Esophagus muscularis mucosa (tissue), 3 donors: ENCODE measurements at regions not wholly inside any gene's neighbourhood (a gene's known extent, or its start where the extent isn't known, plus 50 kb on each side); places are given as distances from the start of the nearest gene placed in this dataset.

Source experiments
- POLR2A ChIP-seq: fragments of 450-650 bp; IDR thresholded peaks from one replicate; pipeline ENCODE4 v1.6.1; 2017; ENCODE audit warnings: antibody characterized with exemption, moderate library complexity, mild to moderate bottlenecking, low read depth
- TF ChIP-seq, protein P1 (sequence below), 3 experiments: fragments of 200-600 bp in 2 of 3; fragments of 450-650 bp in 1 of 3; sonication (generic) in 2 of 3; IDR thresholded peaks; one replicate each; pipeline ENCODE4 v1.5.1; 2017 to 2019; ENCODE audit warnings: antibody characterized with exemption in 3 of 3, mild to moderate bottlenecking in 2 of 3, moderate library complexity in 1 of 3

DNA sequence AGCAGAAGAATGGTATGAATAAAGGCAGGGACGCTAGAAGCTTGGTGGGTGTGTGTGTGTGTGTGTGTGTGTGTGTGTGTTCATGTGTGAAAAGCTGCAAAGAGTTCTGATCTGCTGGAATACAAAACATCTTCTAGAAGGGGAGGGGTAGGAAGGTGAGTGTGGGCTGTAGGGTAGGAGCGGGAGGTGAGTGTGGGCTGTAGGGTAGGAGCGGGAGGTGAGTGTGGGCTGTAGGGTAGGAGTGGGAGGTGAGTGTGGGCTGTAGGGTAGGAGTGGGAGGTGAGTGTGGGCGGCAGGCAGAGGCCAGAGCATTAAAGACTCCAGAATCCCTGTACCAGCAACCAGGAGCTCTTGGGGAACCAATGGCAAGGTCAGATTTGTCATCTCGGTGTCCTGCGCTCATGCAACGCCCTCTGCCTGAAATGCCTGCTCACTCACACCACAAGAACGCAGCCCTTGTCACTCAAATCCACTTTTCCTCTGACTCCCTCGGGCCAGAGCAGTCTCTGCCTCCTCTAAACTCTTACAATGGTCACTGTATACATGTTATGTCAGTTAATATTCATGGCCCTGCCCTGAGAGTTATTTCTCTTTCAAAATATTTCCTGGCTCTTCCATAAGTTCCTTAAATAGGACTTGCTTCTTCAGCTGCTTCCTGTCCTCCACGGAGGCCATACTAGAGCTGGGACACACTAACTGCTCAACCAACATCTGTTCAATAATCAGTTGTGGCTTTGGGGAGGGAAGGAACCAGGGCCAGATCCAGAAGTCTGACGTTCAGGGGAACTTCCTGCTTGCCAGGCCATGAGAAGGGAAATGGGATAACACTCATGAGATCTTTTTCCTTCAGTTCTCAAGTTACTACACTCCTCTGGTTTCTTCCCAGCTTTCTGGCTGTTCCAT is 53.6 kb upstream of the ZNF644 start:
- TF ChIP-seq, protein P1, sequence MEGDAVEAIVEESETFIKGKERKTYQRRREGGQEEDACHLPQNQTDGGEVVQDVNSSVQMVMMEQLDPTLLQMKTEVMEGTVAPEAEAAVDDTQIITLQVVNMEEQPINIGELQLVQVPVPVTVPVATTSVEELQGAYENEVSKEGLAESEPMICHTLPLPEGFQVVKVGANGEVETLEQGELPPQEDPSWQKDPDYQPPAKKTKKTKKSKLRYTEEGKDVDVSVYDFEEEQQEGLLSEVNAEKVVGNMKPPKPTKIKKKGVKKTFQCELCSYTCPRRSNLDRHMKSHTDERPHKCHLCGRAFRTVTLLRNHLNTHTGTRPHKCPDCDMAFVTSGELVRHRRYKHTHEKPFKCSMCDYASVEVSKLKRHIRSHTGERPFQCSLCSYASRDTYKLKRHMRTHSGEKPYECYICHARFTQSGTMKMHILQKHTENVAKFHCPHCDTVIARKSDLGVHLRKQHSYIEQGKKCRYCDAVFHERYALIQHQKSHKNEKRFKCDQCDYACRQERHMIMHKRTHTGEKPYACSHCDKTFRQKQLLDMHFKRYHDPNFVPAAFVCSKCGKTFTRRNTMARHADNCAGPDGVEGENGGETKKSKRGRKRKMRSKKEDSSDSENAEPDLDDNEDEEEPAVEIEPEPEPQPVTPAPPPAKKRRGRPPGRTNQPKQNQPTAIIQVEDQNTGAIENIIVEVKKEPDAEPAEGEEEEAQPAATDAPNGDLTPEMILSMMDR (IDR thresholded peaks at IDR 0.05) = no peak
- no peak for TF ChIP-seq POLR2A
